ENCODE measurements at regions not wholly inside any gene's neighbourhood (a gene's known extent, or its start where the extent isn't known, plus 50 kb on each side); places are given as distances from the start of the nearest gene placed in this dataset.

GRCh38 chr6:23176471-23176870, 607.1 kb downstream of the HDGFL1 start:
- DNase-seq (ENCODE audit: low spot score in 2 of 2) = no peak
- Histone ChIP-seq H3K36me3 (no peaks in the 10 kb centered on the region), H3K27me3 (no peaks in the 10 kb centered on the region), H3K4me3 (no peak overlapping the region), H3K27ac (no peak overlapping the region), H3K9me3 (no peaks in the 10 kb centered on the region), H3K4me1 (no peaks in the 10 kb centered on the region)
- intact Hi-C loops (cut with DNase I) = no loop called here
- TF ChIP-seq CTCF (IDR thresholded peaks at IDR 0.05) = no peak

GRCh38 chr6:23176883-23177282, 607.5 kb downstream of the HDGFL1 start:
- Histone ChIP-seq H3K4me3 (no peak overlapping the region), H3K36me3 (no peaks in the 10 kb centered on the region), H3K27ac (no peak overlapping the region), H3K9me3 (no peaks in the 10 kb centered on the region), H3K4me1 (no peaks in the 10 kb centered on the region), H3K27me3 (no peaks in the 10 kb centered on the region)
- intact Hi-C loops (cut with DNase I) = no loop called here
- no peak for DNase-seq (ENCODE audit: low spot score in 2 of 2)
- no peak for TF ChIP-seq CTCF (IDR thresholded peaks at IDR 0.05)

- Histone ChIP-seq H3K27me3 (no peaks in the 10 kb centered on the region), H3K36me3 (no peaks in the 10 kb centered on the region), H3K27ac (no peak overlapping the region), H3K4me1 (no peaks in the 10 kb centered on the region), H3K4me3 (no peak overlapping the region), H3K9me3 (no peaks in the 10 kb centered on the region)
- no peak for TF ChIP-seq CTCF (IDR thresholded peaks at IDR 0.05)
- no peak for DNase-seq (ENCODE audit: low spot score in 2 of 2)
- intact Hi-C loops (cut with DNase I) = no loop called here
Measured at GRCh38 chr6:23177806-23178205, 608.4 kb downstream of the HDGFL1 start.

- no peak for DNase-seq (ENCODE audit: low spot score in 2 of 2)
- Histone ChIP-seq H3K4me3 (no peak overlapping the region), H3K36me3 (no peaks in the 10 kb centered on the region), H3K4me1 (no peaks in the 10 kb centered on the region), H3K9me3 (no peaks in the 10 kb centered on the region), H3K27ac (no peak overlapping the region), H3K27me3 (no peaks in the 10 kb centered on the region)
- intact Hi-C loops (cut with DNase I) = no loop called here
- no peak for TF ChIP-seq CTCF (IDR thresholded peaks at IDR 0.05)
Measured at GRCh38 chr6:23179994-23180393, 610.6 kb downstream of the HDGFL1 start.

- Histone ChIP-seq H3K27me3 (no peaks in the 10 kb centered on the region), H3K4me1 (no peaks in the 10 kb centered on the region), H3K36me3 (no peaks in the 10 kb centered on the region), H3K9me3 (no peaks in the 10 kb centered on the region), H3K27ac (no peak overlapping the region), H3K4me3 (no peak overlapping the region)
- no peak for TF ChIP-seq CTCF (IDR thresholded peaks at IDR 0.05)
- intact Hi-C loops (cut with DNase I) = no loop called here
- DNase-seq (ENCODE audit: low spot score in 2 of 2) = no peak
Measured at GRCh38 chr6:23180504-23181293, 611.3 kb downstream of the HDGFL1 start.
